ENCODE measurements at regions not wholly inside any gene's neighbourhood (a gene's known extent, or its start where the extent isn't known, plus 50 kb on each side); places are given as distances from the start of the nearest gene placed in this dataset.

DNA sequence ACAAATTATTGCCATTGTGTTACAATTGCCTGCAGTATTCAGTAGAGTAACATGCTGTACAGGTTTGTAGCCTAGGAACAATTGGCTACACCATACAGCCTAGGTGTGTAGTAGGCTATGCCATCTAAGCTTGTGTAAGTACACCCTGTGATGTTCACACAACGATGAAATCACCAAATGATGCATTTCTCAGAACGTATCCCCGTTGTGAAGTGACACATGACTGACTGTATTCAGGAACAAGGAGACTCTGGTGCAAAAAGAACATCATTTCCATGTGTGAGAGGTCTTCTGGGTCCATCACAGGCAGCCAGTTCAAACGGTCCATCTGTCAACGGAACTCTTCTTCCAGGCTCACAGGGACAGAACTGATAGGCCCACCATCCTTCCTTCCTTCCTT is 263.7 kb downstream of the ANAPC1 start:
- no peak for TF ChIP-seq PHF8 (conservative IDR thresholded peaks at IDR 0.05; ENCODE audit: low read depth, low read length)
- TF ChIP-seq, protein P1, sequence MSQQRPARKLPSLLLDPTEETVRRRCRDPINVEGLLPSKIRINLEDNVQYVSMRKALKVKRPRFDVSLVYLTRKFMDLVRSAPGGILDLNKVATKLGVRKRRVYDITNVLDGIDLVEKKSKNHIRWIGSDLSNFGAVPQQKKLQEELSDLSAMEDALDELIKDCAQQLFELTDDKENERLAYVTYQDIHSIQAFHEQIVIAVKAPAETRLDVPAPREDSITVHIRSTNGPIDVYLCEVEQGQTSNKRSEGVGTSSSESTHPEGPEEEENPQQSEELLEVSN (IDR thresholded peaks at IDR 0.05): no peak
- no peak for TF ChIP-seq YY1 (IDR thresholded peaks at IDR 0.05; ENCODE audit: low read depth, low read length)
- TF ChIP-seq TAF1 (IDR thresholded peaks at IDR 0.05; ENCODE audit: low read depth, low read length): no peak
- no peak for TF ChIP-seq SIRT6 (IDR thresholded peaks at IDR 0.05; ENCODE audit: low read length)
- TF ChIP-seq, protein P2, sequence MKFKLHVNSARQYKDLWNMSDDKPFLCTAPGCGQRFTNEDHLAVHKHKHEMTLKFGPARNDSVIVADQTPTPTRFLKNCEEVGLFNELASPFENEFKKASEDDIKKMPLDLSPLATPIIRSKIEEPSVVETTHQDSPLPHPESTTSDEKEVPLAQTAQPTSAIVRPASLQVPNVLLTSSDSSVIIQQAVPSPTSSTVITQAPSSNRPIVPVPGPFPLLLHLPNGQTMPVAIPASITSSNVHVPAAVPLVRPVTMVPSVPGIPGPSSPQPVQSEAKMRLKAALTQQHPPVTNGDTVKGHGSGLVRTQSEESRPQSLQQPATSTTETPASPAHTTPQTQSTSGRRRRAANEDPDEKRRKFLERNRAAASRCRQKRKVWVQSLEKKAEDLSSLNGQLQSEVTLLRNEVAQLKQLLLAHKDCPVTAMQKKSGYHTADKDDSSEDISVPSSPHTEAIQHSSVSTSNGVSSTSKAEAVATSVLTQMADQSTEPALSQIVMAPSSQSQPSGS (IDR thresholded peaks at IDR 0.05; ENCODE audit: low read length): no peak
- TF ChIP-seq EZH2 (IDR thresholded peaks at IDR 0.05; ENCODE audit: low read depth, low read length, severe bottlenecking): no peak
- no peak for TF ChIP-seq EP300 (IDR thresholded peaks at IDR 0.05; ENCODE audit: borderline replicate concordance in 1 of 2, low read depth in 2 of 2, low read length in 2 of 2)
- TF ChIP-seq CEBPB (IDR thresholded peaks at IDR 0.05; ENCODE audit: low read depth, low read length): no peak
- no peak for TF ChIP-seq RAD21 (IDR thresholded peaks at IDR 0.05 in 1 of 2, conservative IDR thresholded peaks at IDR 0.05 in 1 of 2; ENCODE audit: low read depth in 2 of 2, low read length in 2 of 2)
- TF ChIP-seq SP2 (IDR thresholded peaks at IDR 0.05; ENCODE audit: low read length): no peak
- no peak for TF ChIP-seq ZNF274 (IDR thresholded peaks at IDR 0.05; ENCODE audit: borderline replicate concordance, extremely low read depth, low read length)
- TF ChIP-seq, protein P3, sequence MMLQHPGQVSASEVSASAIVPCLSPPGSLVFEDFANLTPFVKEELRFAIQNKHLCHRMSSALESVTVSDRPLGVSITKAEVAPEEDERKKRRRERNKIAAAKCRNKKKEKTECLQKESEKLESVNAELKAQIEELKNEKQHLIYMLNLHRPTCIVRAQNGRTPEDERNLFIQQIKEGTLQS (IDR thresholded peaks at IDR 0.05; ENCODE audit: insufficient read depth, low read depth, low read length): no peak

All from H1 (cell line).